Mucosa of rectum (tissue), 2 donors: ENCODE measurements at regions not wholly inside any gene's neighbourhood (a gene's known extent, or its start where the extent isn't known, plus 50 kb on each side); places are given as distances from the start of the nearest gene placed in this dataset.
"Not testable (repeated sequence)": the region's sequence is repeated elsewhere in the genome, so short reads cannot be mapped to it uniquely, and the experiment has no call there.

Experiments used
- H3K27ac ChIP-seq, 2 donors: one replicate each; pipeline ENCODE4 v1.7.0; 2013; ENCODE audit warnings: inconsistent platforms in 2 of 2, low read depth in 2 of 2, low read length in 2 of 2
- H3K27me3 ChIP-seq, 2 donors: one replicate each; pipeline ENCODE4 v1.7.0; 2013; ENCODE audit warnings: low read length in 2 of 2; ENCODE audit not compliant: control insufficient read depth in 2 of 2, insufficient read depth in 2 of 2
- H3K36me3 ChIP-seq, 2 donors: one replicate each; pipeline ENCODE4 v1.7.0; 2013; ENCODE audit warnings: low read length in 2 of 2; ENCODE audit not compliant: control insufficient read depth in 2 of 2, insufficient read depth in 2 of 2
- H3K4me1 ChIP-seq, 2 donors: one replicate each; pipeline ENCODE4 v1.7.0; 2013; ENCODE audit warnings: low read length in 2 of 2, mild to moderate bottlenecking in 1 of 2; ENCODE audit not compliant: control insufficient read depth in 2 of 2, insufficient read depth in 2 of 2
- H3K4me3 ChIP-seq, 2 donors: one replicate each; pipeline ENCODE4 v1.7.0; 2013; ENCODE audit warnings: low read length in 2 of 2
- H3K9ac ChIP-seq, 2 donors: one replicate each; pipeline ENCODE4 v1.7.0; 2013; ENCODE audit warnings: low read length in 2 of 2, low read depth in 1 of 2, mild to moderate bottlenecking in 1 of 2
- H3K9me3 ChIP-seq, 2 donors: one replicate each; pipeline ENCODE4 v1.7.0; 2013; ENCODE audit warnings: low read length in 2 of 2; ENCODE audit not compliant: control insufficient read depth in 2 of 2
- donor health status: healthy.
- donor health status: Normal muscosa, but diverticular disease.

DNA sequence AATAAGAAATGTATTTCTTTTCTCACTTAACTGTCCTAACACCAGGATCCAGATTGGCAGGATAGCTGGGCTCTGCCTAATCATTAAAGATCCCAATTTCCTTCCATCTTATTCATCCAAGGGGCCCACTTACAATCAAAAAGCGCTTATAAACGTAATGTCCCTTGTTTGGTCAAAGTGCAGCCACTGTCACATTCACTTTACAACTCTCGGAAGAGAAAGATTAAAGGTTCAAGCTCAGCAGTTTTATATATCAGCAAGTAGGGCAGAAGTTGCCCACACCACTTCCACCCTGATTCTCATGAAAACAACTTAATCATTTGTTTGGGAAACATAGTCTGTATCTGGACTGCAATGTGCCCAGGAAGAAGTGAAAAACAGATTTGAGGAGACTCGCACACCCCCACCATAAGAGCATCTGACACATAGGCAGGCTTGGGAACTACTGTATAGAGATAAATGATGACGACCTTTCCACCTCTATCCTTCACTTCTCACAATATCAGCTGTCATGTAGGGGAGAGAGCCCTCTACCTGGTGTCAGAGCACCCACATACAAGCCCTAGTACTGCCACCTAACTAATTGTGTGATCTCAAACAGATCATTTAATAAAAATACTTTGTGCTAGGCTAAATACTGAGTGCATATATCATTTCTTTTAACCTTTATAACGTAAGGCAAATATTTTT, 80.8 kb downstream of the CAPZA3 start:
- Histone ChIP-seq H3K4me1 (no peaks in the 10 kb centered on the region), H3K27me3 (no peaks in the 10 kb centered on the region), H3K9ac (no peak overlapping the region), H3K36me3 (no peaks in the 10 kb centered on the region), H3K9me3 (no peaks in the 10 kb centered on the region), H3K27ac (no peak overlapping the region), H3K4me3 (no peak overlapping the region)

DNA sequence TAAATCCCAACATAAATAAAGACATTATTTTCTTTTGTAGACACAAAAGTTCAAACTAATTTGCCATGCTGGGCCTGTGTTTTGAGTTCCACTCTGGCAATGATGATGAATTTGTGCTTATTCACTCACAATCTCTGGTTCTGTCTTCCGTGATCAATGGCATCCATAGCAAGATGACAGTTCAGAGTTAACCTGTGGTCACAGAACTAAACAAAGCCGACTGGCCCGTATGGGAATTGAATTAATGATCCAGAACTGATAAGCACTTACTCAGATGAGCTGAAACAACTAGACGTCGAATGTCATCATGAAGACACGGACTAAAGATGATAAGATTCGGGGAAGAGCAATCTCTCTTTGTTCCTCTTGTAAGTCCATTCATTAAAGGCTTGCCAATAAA, 81.6 kb downstream of the CAPZA3 start:
- Histone ChIP-seq H3K9me3 (no peaks in the 10 kb centered on the region), H3K27me3 (no peaks in the 10 kb centered on the region), H3K4me1 (no peaks in the 10 kb centered on the region), H3K9ac (no peak overlapping the region), H3K4me3 (no peak overlapping the region), H3K36me3 (no peaks in the 10 kb centered on the region), H3K27ac (no peak overlapping the region)

DNA sequence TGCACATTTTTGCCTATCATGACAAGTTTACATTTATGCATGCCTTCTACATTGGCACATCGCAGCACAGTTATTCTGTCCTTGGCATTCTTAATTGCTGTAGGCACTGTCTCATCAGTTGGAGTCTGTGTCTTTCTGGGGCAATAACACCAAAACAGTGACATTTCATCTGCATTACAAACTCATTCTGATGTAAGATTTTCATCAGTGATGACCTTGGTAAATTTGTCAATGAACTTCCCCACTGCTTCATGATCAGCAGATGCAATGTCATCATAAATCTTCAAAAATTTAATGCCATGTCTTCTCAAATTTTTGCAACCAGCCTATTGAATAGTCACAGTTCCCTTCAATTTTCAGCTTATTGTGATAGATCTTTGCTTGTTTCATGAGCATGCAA, 85.5 kb downstream of the CAPZA3 start:
- Histone ChIP-seq H3K9me3 (no peaks in the 10 kb centered on the region), H3K4me1 (no peaks in the 10 kb centered on the region), H3K36me3 (no peaks in the 10 kb centered on the region), H3K9ac (no peak overlapping the region), H3K4me3 (no peak overlapping the region), H3K27ac (no peak overlapping the region), H3K27me3 (no peaks in the 10 kb centered on the region)

DNA sequence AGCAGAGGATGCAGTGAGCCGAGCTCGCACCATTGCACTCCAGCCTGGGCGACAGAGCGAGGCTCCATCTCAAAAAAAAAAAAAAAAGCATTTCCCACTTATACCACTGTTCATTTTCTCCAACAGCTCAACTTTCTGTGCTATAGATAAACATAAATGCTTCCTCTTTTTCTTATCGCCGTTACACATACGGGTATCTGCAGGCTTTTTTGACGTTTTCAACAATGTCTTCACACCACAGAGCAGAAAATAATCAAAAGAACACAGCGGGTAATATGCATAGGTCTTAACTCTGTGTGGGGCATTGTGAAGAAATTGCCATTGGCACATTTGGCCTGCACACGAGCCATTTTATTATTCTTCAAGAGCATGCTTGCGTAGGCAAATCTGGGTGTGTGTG, 86.4 kb downstream of the CAPZA3 start:
- no peak overlapping the region for H3K27ac ChIP-seq
- H3K9ac ChIP-seq = no peak overlapping the region
- no peaks in the 10 kb centered on the region for H3K27me3 ChIP-seq
- no peaks in the 10 kb centered on the region for H3K36me3 ChIP-seq
- H3K4me3 ChIP-seq = no peak overlapping the region
- no peaks in the 10 kb centered on the region for H3K4me1 ChIP-seq
- no peaks in the 10 kb centered on the region for H3K9me3 ChIP-seq

DNA sequence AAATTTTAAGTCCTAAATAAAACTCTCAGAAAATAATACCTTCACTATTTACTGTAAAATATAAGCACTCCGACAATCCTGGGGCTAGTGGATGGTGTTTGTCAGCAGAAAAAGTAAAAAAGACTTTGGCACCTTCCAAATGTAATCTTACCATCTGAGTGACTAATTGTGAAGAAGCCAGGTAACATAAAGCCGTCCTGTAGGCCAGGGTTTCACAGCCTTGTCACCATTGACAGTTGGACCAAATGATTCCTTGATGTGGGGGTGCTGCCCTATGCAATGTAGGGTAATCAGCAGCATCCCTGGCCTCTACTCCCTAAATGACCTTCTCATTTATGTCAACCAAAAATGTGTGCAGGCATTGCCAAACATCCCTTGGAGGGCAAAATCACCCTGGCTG, 87.2 kb downstream of the CAPZA3 start:
- Histone ChIP-seq H3K36me3 (no peaks in the 10 kb centered on the region), H3K9me3 (no peaks in the 10 kb centered on the region), H3K9ac (no peak overlapping the region), H3K4me1 (no peaks in the 10 kb centered on the region), H3K27ac (no peak overlapping the region), H3K4me3 (no peak overlapping the region), H3K27me3 (no peaks in the 10 kb centered on the region)

DNA sequence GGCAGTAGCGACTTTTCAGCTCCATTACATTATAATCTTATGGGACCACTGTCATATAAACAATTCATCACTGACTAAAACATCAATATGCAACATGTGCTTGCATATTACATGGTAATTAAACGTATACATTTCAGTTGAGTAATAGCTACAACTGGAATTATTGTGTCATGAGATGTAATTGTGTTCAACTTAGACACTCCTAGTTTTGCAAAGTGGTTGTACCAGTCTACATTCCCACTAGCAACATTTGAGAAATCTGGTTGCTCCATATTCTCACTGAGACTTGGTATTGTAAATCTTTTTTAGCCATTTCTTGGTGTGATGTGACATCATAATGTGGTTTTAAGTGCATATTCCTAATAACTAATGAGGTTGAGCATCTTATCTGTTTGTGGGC, 90.0 kb downstream of the CAPZA3 start:
- H3K9me3 ChIP-seq = no peaks in the 10 kb centered on the region
- H3K27me3 ChIP-seq = no peaks in the 10 kb centered on the region
- H3K9ac ChIP-seq = no peak overlapping the region
- no peak overlapping the region for H3K27ac ChIP-seq
- no peaks in the 10 kb centered on the region for H3K36me3 ChIP-seq
- no peaks in the 10 kb centered on the region for H3K4me1 ChIP-seq
- no peak overlapping the region for H3K4me3 ChIP-seq

DNA sequence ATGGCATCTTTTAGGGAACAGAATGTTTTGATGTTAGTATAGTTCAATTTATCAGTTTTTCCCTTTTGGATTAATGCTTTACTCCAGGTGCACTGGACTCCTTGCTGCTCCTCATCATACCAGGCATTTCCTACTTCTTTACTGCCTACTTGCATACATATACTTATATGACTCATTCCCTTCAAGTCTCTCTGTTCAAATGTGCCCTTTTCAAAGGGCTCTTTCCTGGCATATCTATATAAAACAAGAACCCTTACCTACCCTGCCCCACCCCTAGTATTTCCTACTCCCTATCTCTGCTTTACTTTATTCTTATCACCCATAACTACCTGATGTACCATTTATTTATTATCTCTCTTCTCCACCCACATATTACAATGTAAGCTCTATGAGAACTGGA, 90.6 kb downstream of the CAPZA3 start:
- Histone ChIP-seq H3K9ac (no peak overlapping the region), H3K4me3 (no peak overlapping the region), H3K27ac (no peak overlapping the region), H3K9me3 (no peaks in the 10 kb centered on the region), H3K27me3 (no peaks in the 10 kb centered on the region), H3K36me3 (no peaks in the 10 kb centered on the region), H3K4me1 (no peaks in the 10 kb centered on the region)

DNA sequence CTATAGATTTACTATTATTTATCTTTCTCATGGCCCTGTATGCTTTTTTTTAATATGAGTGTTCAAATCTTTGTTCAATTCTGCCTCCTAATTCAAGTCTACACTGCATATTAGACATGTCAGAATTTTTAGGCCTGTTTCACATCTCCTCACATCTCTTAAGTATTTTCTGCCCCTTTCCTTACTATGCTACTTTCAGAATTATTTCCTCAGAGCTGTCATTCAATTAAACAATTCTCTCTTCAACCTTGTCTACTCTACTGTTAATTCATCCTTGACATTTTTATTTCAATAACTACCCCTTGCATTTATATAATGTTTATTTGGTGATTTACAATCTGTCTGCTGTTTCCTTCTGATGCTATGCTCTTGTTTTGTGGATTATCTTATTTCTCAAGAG, 91.1 kb downstream of the CAPZA3 start:
- H3K27ac ChIP-seq = no peak overlapping the region
- no peaks in the 10 kb centered on the region for H3K4me1 ChIP-seq
- no peak overlapping the region for H3K9ac ChIP-seq
- H3K36me3 ChIP-seq = no peaks in the 10 kb centered on the region
- no peaks in the 10 kb centered on the region for H3K9me3 ChIP-seq
- no peaks in the 10 kb centered on the region for H3K27me3 ChIP-seq
- H3K4me3 ChIP-seq = no peak overlapping the region

DNA sequence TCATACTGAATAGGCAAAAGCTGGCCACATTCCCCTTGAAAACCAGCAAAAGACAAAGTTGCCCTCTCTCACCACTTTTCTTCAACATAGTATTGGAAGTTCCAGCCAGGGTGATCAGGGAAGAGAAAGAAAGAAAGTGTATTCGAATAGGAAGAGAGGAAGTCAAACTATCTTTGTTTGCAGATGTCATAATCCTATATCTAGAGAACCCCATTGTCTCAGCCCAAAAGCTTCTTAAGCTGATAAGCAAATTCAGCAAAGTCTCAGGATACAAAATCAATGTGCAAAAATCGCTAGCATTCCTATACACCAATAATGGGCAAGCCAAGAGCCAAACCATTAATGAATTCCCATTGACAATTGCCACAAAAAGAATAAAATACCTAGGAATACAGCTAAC, 95.0 kb downstream of the CAPZA3 start:
- H3K27ac ChIP-seq, H3K36me3 ChIP-seq, H3K9me3 ChIP-seq, H3K4me3 ChIP-seq, H3K9ac ChIP-seq, H3K4me1 ChIP-seq, H3K27me3 ChIP-seq: not testable (repeated sequence)

DNA sequence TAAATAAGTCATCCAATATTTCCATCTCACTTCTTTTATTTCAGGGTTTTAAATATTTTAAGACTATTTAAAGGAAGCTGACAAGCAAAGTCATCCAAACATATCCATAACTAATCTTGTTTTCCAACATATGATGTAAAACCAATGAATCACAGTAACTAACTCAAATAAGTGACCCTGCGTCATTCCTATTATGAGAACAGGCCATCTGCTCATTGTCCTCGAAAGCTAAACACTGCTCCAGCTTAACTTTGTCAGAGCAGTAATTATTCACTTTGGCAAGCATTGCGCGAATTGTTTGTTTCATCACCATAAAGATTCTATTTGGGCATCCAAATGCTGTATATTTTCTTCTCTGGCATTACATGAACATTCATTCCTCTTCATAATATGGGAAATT, 99.1 kb downstream of the CAPZA3 start:
- no peaks in the 10 kb centered on the region for H3K9me3 ChIP-seq
- no peaks in the 10 kb centered on the region for H3K27me3 ChIP-seq
- H3K4me1 ChIP-seq = no peaks in the 10 kb centered on the region
- no peaks in the 10 kb centered on the region for H3K36me3 ChIP-seq
- no peak overlapping the region for H3K4me3 ChIP-seq
- no peak overlapping the region for H3K27ac ChIP-seq
- no peak overlapping the region for H3K9ac ChIP-seq

DNA sequence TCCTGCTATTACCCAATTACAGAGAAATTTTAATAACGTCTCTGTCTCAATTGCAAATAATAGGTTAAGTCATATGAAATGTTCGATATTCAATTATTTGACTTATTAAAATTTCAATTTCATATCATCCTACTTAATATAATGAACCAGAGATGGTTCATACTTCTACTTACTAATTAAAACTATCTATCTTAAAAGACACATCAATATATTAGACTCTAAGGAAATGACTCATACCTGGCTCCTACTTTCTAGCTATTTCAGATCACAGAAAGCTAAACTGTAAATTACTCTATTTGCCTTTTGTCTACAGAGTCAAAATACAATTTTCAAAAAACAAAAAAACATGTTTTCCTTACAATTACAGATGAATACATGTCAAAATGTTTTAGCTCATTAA, 99.6 kb downstream of the CAPZA3 start:
- Histone ChIP-seq H3K27ac (no peak overlapping the region), H3K4me3 (no peak overlapping the region), H3K27me3 (no peaks in the 10 kb centered on the region), H3K4me1 (no peaks in the 10 kb centered on the region), H3K9me3 (no peaks in the 10 kb centered on the region), H3K9ac (no peak overlapping the region), H3K36me3 (no peaks in the 10 kb centered on the region)
